ENCODE measurements at regions not wholly inside any gene's neighbourhood (a gene's known extent, or its start where the extent isn't known, plus 50 kb on each side); places are given as distances from the start of the nearest gene placed in this dataset.

GRCh38 chr12:32039917-32040575 lies 66.6 kb upstream of the BICD1 start:
- TF ChIP-seq CTCF (CRISPR knock-in tag; IDR thresholded peaks at IDR 0.05) (no peak), THAP9 (CRISPR knock-in tag; IDR thresholded peaks at IDR 0.05; ENCODE audit: borderline replicate concordance) (no peak), ZNF740 (CRISPR knock-in tag; IDR thresholded peaks at IDR 0.05) (no peak), TCF7L2 (IDR thresholded peaks at IDR 0.05; ENCODE audit: low read depth, low read length) (no peak), MLX (CRISPR knock-in tag; IDR thresholded peaks at IDR 0.05) (no peak), ZMAT3 (CRISPR knock-in tag; conservative IDR thresholded peaks at IDR 0.05) (no peak), ATF7-NPFF (CRISPR knock-in tag; IDR thresholded peaks at IDR 0.05; ENCODE audit: low read depth) (no peak), CCAR2 (optimal IDR thresholded peaks at IDR 0.05; ENCODE audit: low read depth, low read length) (no peak), TARDBP (CRISPR knock-in tag; IDR thresholded peaks at IDR 0.05) (no peak)

Data from HepG2 (cell line).